ENCODE measurements at regions not wholly inside any gene's neighbourhood (a gene's known extent, or its start where the extent isn't known, plus 50 kb on each side); places are given as distances from the start of the nearest gene placed in this dataset.
"Not testable (repeated sequence)": the region's sequence is repeated elsewhere in the genome, so short reads cannot be mapped to it uniquely, and the experiment has no call there.

DNA sequence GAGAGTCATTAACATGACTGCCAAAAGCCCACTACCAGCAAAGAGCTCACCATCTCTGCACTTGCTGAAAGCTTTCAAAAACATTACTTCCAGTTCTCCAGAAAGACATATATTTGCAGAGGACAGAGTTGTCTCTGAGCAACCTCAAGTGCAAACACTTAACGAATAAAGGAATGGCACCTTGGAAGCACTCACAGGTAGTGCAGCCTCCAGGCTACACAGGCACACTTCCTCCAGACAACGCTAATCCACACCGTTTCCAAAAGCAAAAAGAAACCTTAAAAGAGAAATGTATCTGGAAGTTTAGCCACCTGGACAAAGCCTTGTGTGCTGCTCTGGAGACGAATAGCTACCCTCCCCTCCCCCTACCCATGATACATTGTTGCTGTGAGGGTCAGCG lies 53.1 kb downstream of the HSFY2 start:
- TF ChIP-seq, protein P1, sequence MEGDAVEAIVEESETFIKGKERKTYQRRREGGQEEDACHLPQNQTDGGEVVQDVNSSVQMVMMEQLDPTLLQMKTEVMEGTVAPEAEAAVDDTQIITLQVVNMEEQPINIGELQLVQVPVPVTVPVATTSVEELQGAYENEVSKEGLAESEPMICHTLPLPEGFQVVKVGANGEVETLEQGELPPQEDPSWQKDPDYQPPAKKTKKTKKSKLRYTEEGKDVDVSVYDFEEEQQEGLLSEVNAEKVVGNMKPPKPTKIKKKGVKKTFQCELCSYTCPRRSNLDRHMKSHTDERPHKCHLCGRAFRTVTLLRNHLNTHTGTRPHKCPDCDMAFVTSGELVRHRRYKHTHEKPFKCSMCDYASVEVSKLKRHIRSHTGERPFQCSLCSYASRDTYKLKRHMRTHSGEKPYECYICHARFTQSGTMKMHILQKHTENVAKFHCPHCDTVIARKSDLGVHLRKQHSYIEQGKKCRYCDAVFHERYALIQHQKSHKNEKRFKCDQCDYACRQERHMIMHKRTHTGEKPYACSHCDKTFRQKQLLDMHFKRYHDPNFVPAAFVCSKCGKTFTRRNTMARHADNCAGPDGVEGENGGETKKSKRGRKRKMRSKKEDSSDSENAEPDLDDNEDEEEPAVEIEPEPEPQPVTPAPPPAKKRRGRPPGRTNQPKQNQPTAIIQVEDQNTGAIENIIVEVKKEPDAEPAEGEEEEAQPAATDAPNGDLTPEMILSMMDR (IDR thresholded peaks at IDR 0.05) = not testable (repeated sequence)
- not testable (repeated sequence) for TF ChIP-seq POLR2A (IDR thresholded peaks at IDR 0.05)

All from breast epithelium (tissue), 3 donors.